ENCODE measurements at regions not wholly inside any gene's neighbourhood (a gene's known extent, or its start where the extent isn't known, plus 50 kb on each side); places are given as distances from the start of the nearest gene placed in this dataset.

- Histone ChIP-seq H3K4me3 (no peak overlapping the region), H3K27ac (no peak overlapping the region)
Observed at GRCh38 chr2:105653302-105653701, 91.4 kb upstream of the NCK2 start.

- H3K27ac ChIP-seq, result no peak overlapping the region
- no peak overlapping the region for H3K4me3 ChIP-seq
Observed at GRCh38 chr2:105652014-105652796, 92.5 kb upstream of the NCK2 start.

- Histone ChIP-seq H3K4me3 (no peak overlapping the region), H3K27ac (no peak overlapping the region)
Observed at GRCh38 chr2:105649534-105649933, 95.2 kb upstream of the NCK2 start.

GRCh38 chr2:105647731-105648130 is 97.0 kb upstream of the NCK2 start:
- no peak overlapping the region for H3K27ac ChIP-seq
- H3K4me3 ChIP-seq, result no peak overlapping the region

- no peak overlapping the region for H3K4me3 ChIP-seq
- no peak overlapping the region for H3K27ac ChIP-seq
Observed at GRCh38 chr2:105646774-105647076, 98.0 kb upstream of the NCK2 start.

- H3K4me3 ChIP-seq, result no peak overlapping the region
- H3K27ac ChIP-seq, result no peak overlapping the region
Observed at GRCh38 chr2:105645938-105646773, 98.6 kb upstream of the NCK2 start.

- Histone ChIP-seq H3K4me3 (no peak overlapping the region), H3K27ac (no peak overlapping the region)
Observed at GRCh38 chr2:105645031-105645937, 99.4 kb upstream of the NCK2 start.

- Histone ChIP-seq H3K27ac (peak overlapping the region in 1 of 21 experiments; percentile 11), H3K4me3 (no peak overlapping the region)
Observed at GRCh38 chr2:105644174-105644980, 100.3 kb upstream of the NCK2 start.

- no peak overlapping the region for H3K4me3 ChIP-seq
- no peak overlapping the region for H3K27ac ChIP-seq
Observed at GRCh38 chr2:105643405-105644173, 101.1 kb upstream of the NCK2 start.

- Histone ChIP-seq H3K4me3 (no peak overlapping the region), H3K27ac (no peak overlapping the region)
Observed at GRCh38 chr2:105641389-105641811, 103.3 kb upstream of the NCK2 start.

- Histone ChIP-seq H3K27ac (no peak overlapping the region), H3K4me3 (no peak overlapping the region)
Observed at GRCh38 chr2:105640246-105640645, 104.5 kb upstream of the NCK2 start.

GRCh38 chr2:105636109-105636740 is 108.5 kb upstream of the NCK2 start:
- H3K4me3 ChIP-seq, result no peak overlapping the region
- H3K27ac ChIP-seq, result no peak overlapping the region

- Histone ChIP-seq H3K27ac (no peak overlapping the region), H3K4me3 (no peak overlapping the region)
Observed at GRCh38 chr2:105635564-105635963, 109.1 kb upstream of the NCK2 start.

GRCh38 chr2:105634198-105634597 is 110.5 kb upstream of the NCK2 start:
- Histone ChIP-seq H3K27ac (no peak overlapping the region), H3K4me3 (no peak overlapping the region)

- Histone ChIP-seq H3K27ac (no peak overlapping the region), H3K4me3 (no peak overlapping the region)
Observed at GRCh38 chr2:105631922-105632321, 112.8 kb upstream of the NCK2 start.

GRCh38 chr2:105631011-105631410 is 113.7 kb upstream of the NCK2 start:
- no peak overlapping the region for H3K27ac ChIP-seq
- H3K4me3 ChIP-seq, result no peak overlapping the region

- Histone ChIP-seq H3K27ac (no peak overlapping the region), H3K4me3 (no peak overlapping the region)
Observed at GRCh38 chr2:105629634-105630033, 115.1 kb upstream of the NCK2 start.

- Histone ChIP-seq H3K27ac (no peak overlapping the region), H3K4me3 (no peak overlapping the region)
Observed at GRCh38 chr2:105627534-105627933, 117.2 kb upstream of the NCK2 start.
